K562 (cell line): ENCODE measurements at regions not wholly inside any gene's neighbourhood (a gene's known extent, or its start where the extent isn't known, plus 50 kb on each side); places are given as distances from the start of the nearest gene placed in this dataset.

Experiments used
- ATAC-seq: fragments of 200-7000 bp; cut with Tn5 transposase; 3 replicates; pipeline ENCODE4 v1.9.1; 2020; ENCODE audit warnings: moderate library complexity
- BruUV-seq: library from RNA; stranded (reverse); fragments of 400-500 nt; replicated peaks from 2 replicates; lab custom pipeline; 2021; lab: Mats Ljungman, UMichigan
- CTCF ChIA-PET: fragments of 300-600 bp; formaldehyde crosslinking; extraction: SDS; loops from one replicate; lab custom pipeline; 2021; ENCODE audit warnings: low intra/inter-chr PET ratio; lab: Yijun Ruan, JAX
- POLR2A ChIA-PET: fragments of 300-600, 350-650 bp; sonication (Branson Sonifier 250); formaldehyde crosslinking; extraction: SDS; loops from one replicate; lab custom pipeline; 2021; ENCODE audit warnings: antibody characterized with exemption, inconsistent platforms; lab: Yijun Ruan, JAX
- DNase-seq, 4 experiments: peaks; one replicate each; pipeline versions ENCODE4 v3.0.0 to v3.0.0-alpha.2; 2011 to 2018; ENCODE audit warnings: low spot score in 3 of 4, mixed read lengths in 3 of 4; ENCODE audit errors: extremely low read depth in 1 of 4
- FAIRE-seq: peaks from 2 replicates; lab custom pipeline; 2011; peaks lifted over from hg19 to GRCh38; lab: Jason Lieb, UNC
- H2AFZ ChIP-seq: 2 replicates; pipeline ENCODE4 v1.6.0; 2011; ENCODE audit warnings: low read depth, low read length, control low read depth, inconsistent platforms
- H3K27ac ChIP-seq: fragments of 200-600 bp; 3 replicates; pipeline ENCODE4 v1.8.0; 2011; ENCODE audit warnings: low read depth, mild to moderate bottlenecking, control low read depth, inconsistent platforms, low read length, moderate library complexity, mixed read lengths; ENCODE audit errors: extremely low read depth
- H3K27me3 ChIP-seq, 2 experiments: fragments of 300-600 bp in 1 of 2; 2 replicates in 1 of 2; 3 replicates in 1 of 2; pipeline versions ENCODE4 v1.6.0 to v1.8.0; 2011; ENCODE audit warnings: inconsistent platforms in 2 of 2, low read length in 2 of 2, mild to moderate bottlenecking in 1 of 2, mixed read lengths in 1 of 2, moderate library complexity in 1 of 2; ENCODE audit not compliant: control insufficient read depth in 2 of 2, insufficient read depth in 2 of 2
- H3K36me3 ChIP-seq: fragments of 300-600 bp; 3 replicates; pipeline ENCODE4 v1.8.0; 2011; ENCODE audit warnings: mild to moderate bottlenecking, low read length, inconsistent platforms; ENCODE audit not compliant: control insufficient read depth, insufficient read depth
- H3K4me1 ChIP-seq, 2 experiments: fragments of 200-600 bp in 1 of 2; replicated peaks in 1 of 2; 2 replicates in 1 of 2; 3 replicates in 1 of 2; pipeline versions ENCODE4 v1.5.1 to v1.8.0; 2011; ENCODE audit warnings: inconsistent platforms in 2 of 2, low read length in 2 of 2, mild to moderate bottlenecking in 1 of 2, mixed read lengths in 1 of 2, moderate library complexity in 1 of 2; ENCODE audit not compliant: control insufficient read depth in 2 of 2, insufficient read depth in 2 of 2
- H3K4me2 ChIP-seq: 2 replicates; pipeline ENCODE4 v1.6.1; 2011; ENCODE audit warnings: low read length, control low read depth, inconsistent platforms, mixed read lengths; ENCODE audit not compliant: insufficient read depth
- H3K4me3 ChIP-seq: fragments of 200-600 bp; sonication (generic), shearing (Covaris generic); 2 replicates; pipeline ENCODE4 v1.5.1; 2016; ENCODE audit warnings: control low read depth, inconsistent platforms
- H3K79me2 ChIP-seq: fragments of 200-600 bp; 3 replicates; pipeline ENCODE4 v1.8.0; 2011; ENCODE audit warnings: low read length, inconsistent platforms; ENCODE audit not compliant: control insufficient read depth, insufficient read depth
- H3K9ac ChIP-seq, 2 experiments: 2 replicates each; pipeline versions ENCODE4 v1.6.0 to v1.6.1; 2011; ENCODE audit warnings: low read depth in 2 of 2, low read length in 2 of 2, control low read depth in 1 of 2, inconsistent platforms in 1 of 2, mild to moderate bottlenecking in 1 of 2, mixed read lengths in 1 of 2; ENCODE audit not compliant: insufficient read depth in 1 of 2
- H3K9me1 ChIP-seq: one replicate; pipeline ENCODE4 v1.6.0; 2011; ENCODE audit warnings: inconsistent platforms, mild to moderate bottlenecking, low read length, moderate library complexity; ENCODE audit not compliant: control insufficient read depth, insufficient read depth
- H3K9me3 ChIP-seq: replicated peaks from 2 replicates; pipeline ENCODE4 v1.5.1; 2011; ENCODE audit warnings: low read depth, low read length, inconsistent platforms; ENCODE audit not compliant: control insufficient read depth, insufficient read depth
- H4K20me1 ChIP-seq: replicated peaks from 2 replicates; pipeline ENCODE4 v1.6.1; 2011; ENCODE audit warnings: low read length, inconsistent platforms, mixed read lengths; ENCODE audit not compliant: control insufficient read depth, insufficient read depth
- ASH1L ChIP-seq: fragments of 450-650 bp; IDR thresholded peaks from 2 replicates; pipeline ENCODE4 v1.6.1; 2018; ENCODE audit warnings: borderline replicate concordance, mild to moderate bottlenecking, low read depth; ENCODE audit not compliant: partially characterized antibody
- KLF16 ChIP-seq: IDR thresholded peaks from 2 replicates; pipeline ENCODE4 v1.6.1; 2016; ENCODE audit warnings: antibody characterized with exemption
- in situ Hi-C: fragments of 300-500 bp; cut with MboI; formaldehyde crosslinking; loops from 4 replicates; pipeline ENCODE4 v1.15.0; 2018; ENCODE audit warnings: inconsistent platforms, mixed read lengths
- intact Hi-C: fragments of 100-400 bp; cut with micrococcal nuclease; formaldehyde crosslinking; loops from 2 replicates; pipeline ENCODE4 v1.14.2; 2022
- TF ChIP-seq, protein P1 (sequence below), 2 experiments: IDR thresholded peaks; 2 replicates each; pipeline ENCODE4 v1.6.1; 2012; ENCODE audit warnings: improper control_type of control experiment in 2 of 2, low read depth in 2 of 2, low read length in 2 of 2, borderline replicate concordance in 1 of 2

DNA sequence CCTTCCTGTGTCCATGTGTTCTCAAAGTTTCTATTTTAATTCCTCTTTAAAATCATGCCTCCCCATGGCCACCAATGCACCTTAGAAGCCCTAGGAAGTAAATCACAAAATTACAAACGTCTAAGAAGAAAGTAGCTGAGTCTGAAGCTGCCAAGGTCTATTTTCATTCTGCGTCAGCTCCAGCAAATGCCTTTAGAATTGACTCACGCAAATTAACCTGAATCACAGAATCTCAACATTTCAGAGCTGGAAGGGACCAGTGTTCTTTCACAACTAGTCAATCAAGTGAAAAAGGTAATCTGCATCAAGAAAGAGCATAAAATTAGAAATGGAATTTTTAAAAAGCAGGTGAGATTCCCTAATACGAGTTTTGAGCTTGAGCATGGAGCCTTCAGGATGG is 1017.6 kb downstream of the SORCS3 start (continued):
- TF ChIP-seq, protein P1, sequence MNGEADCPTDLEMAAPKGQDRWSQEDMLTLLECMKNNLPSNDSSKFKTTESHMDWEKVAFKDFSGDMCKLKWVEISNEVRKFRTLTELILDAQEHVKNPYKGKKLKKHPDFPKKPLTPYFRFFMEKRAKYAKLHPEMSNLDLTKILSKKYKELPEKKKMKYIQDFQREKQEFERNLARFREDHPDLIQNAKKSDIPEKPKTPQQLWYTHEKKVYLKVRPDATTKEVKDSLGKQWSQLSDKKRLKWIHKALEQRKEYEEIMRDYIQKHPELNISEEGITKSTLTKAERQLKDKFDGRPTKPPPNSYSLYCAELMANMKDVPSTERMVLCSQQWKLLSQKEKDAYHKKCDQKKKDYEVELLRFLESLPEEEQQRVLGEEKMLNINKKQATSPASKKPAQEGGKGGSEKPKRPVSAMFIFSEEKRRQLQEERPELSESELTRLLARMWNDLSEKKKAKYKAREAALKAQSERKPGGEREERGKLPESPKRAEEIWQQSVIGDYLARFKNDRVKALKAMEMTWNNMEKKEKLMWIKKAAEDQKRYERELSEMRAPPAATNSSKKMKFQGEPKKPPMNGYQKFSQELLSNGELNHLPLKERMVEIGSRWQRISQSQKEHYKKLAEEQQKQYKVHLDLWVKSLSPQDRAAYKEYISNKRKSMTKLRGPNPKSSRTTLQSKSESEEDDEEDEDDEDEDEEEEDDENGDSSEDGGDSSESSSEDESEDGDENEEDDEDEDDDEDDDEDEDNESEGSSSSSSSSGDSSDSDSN (IDR thresholded peaks at IDR 0.05; ENCODE audit: borderline replicate concordance in 1 of 2, low read depth in 2 of 2, low read length in 2 of 2) = no peak
- TF ChIP-seq ASH1L = no peak
- TF ChIP-seq, all 486 proteins: peak for 0

DNA sequence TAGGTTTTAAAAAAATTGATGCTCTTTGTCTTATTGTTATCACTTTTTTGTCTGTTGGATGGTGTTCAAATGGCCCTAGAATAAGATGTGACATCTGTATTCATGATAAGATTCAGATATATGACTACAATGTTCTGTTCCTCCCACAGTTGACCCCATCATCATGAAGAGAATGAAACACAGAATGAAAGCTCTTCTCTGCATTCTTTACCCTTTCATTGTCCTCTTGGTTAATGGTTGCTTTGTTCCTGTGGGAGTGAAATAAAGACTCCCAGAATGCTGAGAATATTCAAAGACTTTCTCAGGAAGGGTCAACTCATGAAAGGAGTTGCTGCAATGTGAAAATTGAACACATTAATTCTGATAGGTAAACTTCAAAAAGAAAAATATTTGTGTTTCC is 1015.8 kb downstream of the SORCS3 start:
- POLR2A ChIA-PET = no interaction called here
- Histone ChIP-seq H3K4me3 (no peak overlapping the region), H2AFZ (no peak overlapping the region), H3K9me1 (no peaks in the 10 kb centered on the region), H3K36me3 (no peaks in the 10 kb centered on the region), H4K20me1 (no peaks in the 10 kb centered on the region), H3K79me2 (no peaks in the 10 kb centered on the region), H3K9me3 (no peaks in the 10 kb centered on the region)
- FAIRE-seq (no peak), DNase-seq (no peak), ATAC-seq (no peak)
- no TSS peak for BruUV-seq
- intact Hi-C loops = no loop called here
- CTCF ChIA-PET = no interaction called here
- in situ Hi-C loops = no loop called here
- no peak for TF ChIP-seq KLF16
- TF ChIP-seq, all 486 proteins: peak for 0
- H3K4me2 ChIP-seq = no peak overlapping the region
- H3K4me1 ChIP-seq = no peaks in the 10 kb centered on the region
- H3K27ac ChIP-seq = no peak overlapping the region
- H3K27me3 ChIP-seq = no peaks in the 10 kb centered on the region
- H3K9ac ChIP-seq = no peak overlapping the region
